ENCODE measurements at regions not wholly inside any gene's neighbourhood (a gene's known extent, or its start where the extent isn't known, plus 50 kb on each side); places are given as distances from the start of the nearest gene placed in this dataset.

GRCh38 chr16:64654178-64654577 lies 467.7 kb downstream of the CDH11 start:
- H3K9me3 Mint-ChIP-seq = peaks cover 26 to 37% of the 10 kb centered on the region in 2 donors

GRCh38 chr16:64648282-64648681 lies 473.6 kb downstream of the CDH11 start:
- no peak overlapping the region for H3K27ac Mint-ChIP-seq
- peaks cover 26 to 30% of the 10 kb centered on the region in 2 donors for H3K9me3 Mint-ChIP-seq

More at GRCh38 chr16:64654178-64654577, 467.7 kb downstream of the CDH11 start:
- Mint-ChIP-seq H3K27ac (no peak overlapping the region), H3K36me3 (peaks cover 0 to 13% of the 10 kb centered on the region in 2 donors)
- no peak for ATAC-seq
- no peak for DNase-seq (ENCODE audit: low spot score in 2 of 2)

GRCh38 chr16:64641343-64641742 lies 480.5 kb downstream of the CDH11 start:
- peaks cover 4% of the 10 kb centered on the region in 2 donors for H3K9me3 Mint-ChIP-seq
- no peak for DNase-seq (ENCODE audit: low spot score in 2 of 2)
- no peak for ATAC-seq
- H3K36me3 Mint-ChIP-seq = no peaks in the 10 kb centered on the region
- no peak overlapping the region for H3K27ac Mint-ChIP-seq

More at GRCh38 chr16:64648282-64648681, 473.6 kb downstream of the CDH11 start:
- DNase-seq (ENCODE audit: low spot score in 2 of 2) (no peak), ATAC-seq (no peak)
- peaks cover 0 to 13% of the 10 kb centered on the region in 2 donors for H3K36me3 Mint-ChIP-seq

- no peak for ATAC-seq
- H3K36me3 Mint-ChIP-seq = no peaks in the 10 kb centered on the region
- no peak overlapping the region for H3K27ac Mint-ChIP-seq
- DNase-seq (ENCODE audit: low spot score in 2 of 2) = no peak
- peaks cover 4% of the 10 kb centered on the region in 2 donors for H3K9me3 Mint-ChIP-seq
These were observed 483.1 kb downstream of the CDH11 start for GRCh38 chr16:64638766-64639165.

- ATAC-seq (peak in 1 of 2 donors; percentile 89), DNase-seq (ENCODE audit: low spot score in 2 of 2) (no peak)
- Mint-ChIP-seq H3K27ac (no peak overlapping the region), H3K36me3 (peaks cover 5 to 7% of the 10 kb centered on the region in 2 donors), H3K9me3 (peaks cover 22 to 23% of the 10 kb centered on the region in 2 donors)
These were observed 492.2 kb downstream of the CDH11 start for GRCh38 chr16:64629622-64630021.

GRCh38 chr16:64627781-64628180 lies 494.1 kb downstream of the CDH11 start:
- peaks cover 15 to 16% of the 10 kb centered on the region in 2 donors for H3K9me3 Mint-ChIP-seq
- H3K27ac Mint-ChIP-seq = no peak overlapping the region
- H3K36me3 Mint-ChIP-seq = peaks cover 5 to 7% of the 10 kb centered on the region in 2 donors
- DNase-seq (ENCODE audit: low spot score in 2 of 2) (no peak), ATAC-seq (no peak)

- H3K27ac Mint-ChIP-seq = no peak overlapping the region
- DNase-seq (ENCODE audit: low spot score in 2 of 2) = no peak
These were observed 494.6 kb downstream of the CDH11 start for GRCh38 chr16:64627288-64627687.

GRCh38 chr16:64626776-64627175 lies 495.1 kb downstream of the CDH11 start:
- Mint-ChIP-seq H3K36me3 (peaks cover 5 to 7% of the 10 kb centered on the region in 2 donors), H3K9me3 (peaks cover 20 to 23% of the 10 kb centered on the region in 2 donors), H3K27ac (no peak overlapping the region)
- no peak for DNase-seq (ENCODE audit: low spot score in 2 of 2)
- ATAC-seq = no peak

More at GRCh38 chr16:64627288-64627687, 494.6 kb downstream of the CDH11 start:
- Mint-ChIP-seq H3K36me3 (peaks cover 5 to 7% of the 10 kb centered on the region in 2 donors), H3K9me3 (peaks cover 18% of the 10 kb centered on the region in 2 donors)
- no peak for ATAC-seq

GRCh38 chr16:64621616-64622015 lies 500.2 kb downstream of the CDH11 start:
- Mint-ChIP-seq H3K9me3 (peaks cover 18 to 25% of the 10 kb centered on the region in 2 donors), H3K27ac (no peak overlapping the region), H3K36me3 (peaks cover 0 to 4% of the 10 kb centered on the region in 2 donors)
- ATAC-seq (no peak), DNase-seq (ENCODE audit: low spot score in 2 of 2) (no peak)

GRCh38 chr16:64617836-64618476 lies 503.9 kb downstream of the CDH11 start:
- Mint-ChIP-seq H3K9me3 (peaks cover 29 to 40% of the 10 kb centered on the region in 2 donors), H3K27ac (no peak overlapping the region), H3K36me3 (peaks cover 10 to 24% of the 10 kb centered on the region in 2 donors)
- ATAC-seq = no peak
- no peak for DNase-seq (ENCODE audit: low spot score in 2 of 2)

- peaks cover 38 to 41% of the 10 kb centered on the region in 2 donors for H3K9me3 Mint-ChIP-seq
These were observed 506.1 kb downstream of the CDH11 start for GRCh38 chr16:64615630-64616280.

GRCh38 chr16:64596196-64596595 lies 525.7 kb downstream of the CDH11 start:
- ATAC-seq = no peak
- Mint-ChIP-seq H3K27ac (no peak overlapping the region), H3K36me3 (no peaks in the 10 kb centered on the region)

More at GRCh38 chr16:64615630-64616280, 506.1 kb downstream of the CDH11 start:
- DNase-seq (ENCODE audit: low spot score in 2 of 2) = no peak
- peaks cover 10 to 36% of the 10 kb centered on the region in 2 donors for H3K36me3 Mint-ChIP-seq
- H3K27ac Mint-ChIP-seq = no peak overlapping the region
- ATAC-seq = no peak

GRCh38 chr16:64590513-64590912 lies 531.4 kb downstream of the CDH11 start:
- ATAC-seq (no peak), DNase-seq (ENCODE audit: low spot score in 2 of 2) (no peak)
- Mint-ChIP-seq H3K9me3 (peaks cover 17 to 20% of the 10 kb centered on the region in 2 donors), H3K36me3 (no peaks in the 10 kb centered on the region), H3K27ac (no peak overlapping the region)

More at GRCh38 chr16:64596196-64596595, 525.7 kb downstream of the CDH11 start:
- H3K9me3 Mint-ChIP-seq = peaks cover 9 to 13% of the 10 kb centered on the region in 2 donors
- DNase-seq (ENCODE audit: low spot score in 2 of 2) = no peak

- H3K36me3 Mint-ChIP-seq = no peaks in the 10 kb centered on the region
- DNase-seq (ENCODE audit: low spot score in 2 of 2) = no peak
- ATAC-seq = no peak
- peaks cover 17 to 20% of the 10 kb centered on the region in 2 donors for H3K9me3 Mint-ChIP-seq
- H3K27ac Mint-ChIP-seq = no peak overlapping the region
These were observed 532.0 kb downstream of the CDH11 start for GRCh38 chr16:64589836-64590235.

GRCh38 chr16:64586781-64587180 lies 535.1 kb downstream of the CDH11 start:
- peaks cover 20 to 22% of the 10 kb centered on the region in 2 donors for H3K9me3 Mint-ChIP-seq
- H3K27ac Mint-ChIP-seq = no peak overlapping the region
- DNase-seq (ENCODE audit: low spot score in 2 of 2) = no peak
- no peaks in the 10 kb centered on the region for H3K36me3 Mint-ChIP-seq
- no peak for ATAC-seq

- H3K36me3 Mint-ChIP-seq = no peaks in the 10 kb centered on the region
- no peak overlapping the region for H3K27ac Mint-ChIP-seq
- ATAC-seq = no peak
- H3K9me3 Mint-ChIP-seq = peaks cover 18 to 33% of the 10 kb centered on the region in 2 donors
- no peak for DNase-seq (ENCODE audit: low spot score in 2 of 2)
These were observed 536.5 kb downstream of the CDH11 start for GRCh38 chr16:64585367-64585766.

GRCh38 chr16:64580558-64580957 lies 541.3 kb downstream of the CDH11 start:
- Mint-ChIP-seq H3K36me3 (no peaks in the 10 kb centered on the region), H3K9me3 (peaks cover 10 to 20% of the 10 kb centered on the region in 2 donors), H3K27ac (no peak overlapping the region)
- DNase-seq (ENCODE audit: low spot score in 2 of 2) (no peak), ATAC-seq (no peak)
